CD4-positive, alpha-beta T cell (primary cell): ENCODE measurements at regions not wholly inside any gene's neighbourhood (a gene's known extent, or its start where the extent isn't known, plus 50 kb on each side); places are given as distances from the start of the nearest gene placed in this dataset.

Experiments
- ATAC-seq: fragments of 200-7000 bp; cut with Tn5 transposase; one replicate; pipeline ENCODE4 v1.10.0; 2022; ENCODE audit warnings: mild to moderate bottlenecking; ENCODE audit not compliant: poor library complexity
- CTCF ChIA-PET: fragments of 350-600 bp; sonication (Branson Sonifier 250); formaldehyde crosslinking; loops from one replicate; lab custom pipeline; 2021; ENCODE audit warnings: antibody characterized with exemption, inconsistent platforms; lab: Charles Lee
- POLR2A ChIA-PET: fragments of 350-600 bp; sonication (Branson Sonifier 250); formaldehyde crosslinking; loops from one replicate; lab custom pipeline; 2021; ENCODE audit warnings: antibody characterized with exemption, inconsistent platforms; lab: Charles Lee
- DNase-seq, 14 experiments: peaks; one replicate each; pipeline ENCODE4 v3.0.0-alpha.2; 2013 to 2020; ENCODE audit warnings: mixed read lengths in 2 of 14
- H3K27ac ChIP-seq, 2 donors: one replicate each; pipeline versions ENCODE4 v1.5.1 to v1.7.0; 2013; ENCODE audit warnings: low read length in 2 of 2, low read depth in 1 of 2, mild to moderate bottlenecking in 1 of 2
- H3K27me3 ChIP-seq, 2 experiments: 1 replicate in 1 of 2; 2 replicates in 1 of 2; pipeline versions ENCODE4 v1.6.1 to v1.7.0; 2013; ENCODE audit warnings: low read length in 2 of 2, control low read depth in 1 of 2, mild to moderate bottlenecking in 1 of 2, moderate library complexity in 1 of 2; ENCODE audit not compliant: insufficient read depth in 2 of 2, control insufficient read depth in 1 of 2
- H3K36me3 ChIP-seq: one replicate; pipeline ENCODE4 v1.6.1; 2013; ENCODE audit warnings: low read length, control low read depth; ENCODE audit not compliant: insufficient read depth
- H3K4me1 ChIP-seq: one replicate; pipeline ENCODE4 v1.6.1; 2013; ENCODE audit warnings: low read length, control low read depth; ENCODE audit not compliant: insufficient read depth
- H3K4me3 ChIP-seq: one replicate; pipeline ENCODE4 v1.5.1; 2013; ENCODE audit warnings: mild to moderate bottlenecking, low read length, moderate library complexity
- H3K9me3 ChIP-seq, 2 experiments: 1 replicate in 1 of 2; 2 replicates in 1 of 2; pipeline versions ENCODE4 v1.6.1 to v1.7.0; 2013; ENCODE audit warnings: low read length in 2 of 2, mild to moderate bottlenecking in 2 of 2, control low read depth in 1 of 2, moderate library complexity in 1 of 2; ENCODE audit not compliant: control insufficient read depth in 1 of 2, insufficient read depth in 1 of 2
- H3K27ac Mint-ChIP-seq: one replicate; pipeline ENCODE4 v1.8.0; 2020; ENCODE audit warnings: mixed read lengths
- H3K27me3 Mint-ChIP-seq: one replicate; pipeline ENCODE4 v1.8.0; 2021; ENCODE audit warnings: mixed read lengths
- H3K36me3 Mint-ChIP-seq: one replicate; pipeline ENCODE4 v1.8.0; 2021; ENCODE audit warnings: low read depth, mixed read lengths
- H3K4me1 Mint-ChIP-seq: one replicate; pipeline ENCODE4 v1.8.0; 2021; ENCODE audit warnings: low read depth, mixed read lengths
- H3K4me3 Mint-ChIP-seq: one replicate; pipeline ENCODE4 v1.8.0; 2020; ENCODE audit warnings: mild to moderate bottlenecking, mixed read lengths
- H3K9me3 Mint-ChIP-seq: one replicate; pipeline ENCODE4 v1.8.0; 2020; ENCODE audit warnings: mixed read lengths
- CTCF ChIP-seq: fragments of 200-600 bp; IDR thresholded peaks from one replicate; pipeline ENCODE4 v1.8.0; 2022; ENCODE audit warnings: antibody characterized with exemption, mild to moderate bottlenecking
- intact Hi-C, 2 experiments: fragments of 100-400 bp; cut with DNase I in 1 of 2; cut with micrococcal nuclease in 1 of 2; formaldehyde crosslinking; loops; one replicate each; pipeline versions ENCODE4 v1.15.1 to v1.9.0; 2023 to 2025; cut with DNase I, micrococcal nuclease

DNA sequence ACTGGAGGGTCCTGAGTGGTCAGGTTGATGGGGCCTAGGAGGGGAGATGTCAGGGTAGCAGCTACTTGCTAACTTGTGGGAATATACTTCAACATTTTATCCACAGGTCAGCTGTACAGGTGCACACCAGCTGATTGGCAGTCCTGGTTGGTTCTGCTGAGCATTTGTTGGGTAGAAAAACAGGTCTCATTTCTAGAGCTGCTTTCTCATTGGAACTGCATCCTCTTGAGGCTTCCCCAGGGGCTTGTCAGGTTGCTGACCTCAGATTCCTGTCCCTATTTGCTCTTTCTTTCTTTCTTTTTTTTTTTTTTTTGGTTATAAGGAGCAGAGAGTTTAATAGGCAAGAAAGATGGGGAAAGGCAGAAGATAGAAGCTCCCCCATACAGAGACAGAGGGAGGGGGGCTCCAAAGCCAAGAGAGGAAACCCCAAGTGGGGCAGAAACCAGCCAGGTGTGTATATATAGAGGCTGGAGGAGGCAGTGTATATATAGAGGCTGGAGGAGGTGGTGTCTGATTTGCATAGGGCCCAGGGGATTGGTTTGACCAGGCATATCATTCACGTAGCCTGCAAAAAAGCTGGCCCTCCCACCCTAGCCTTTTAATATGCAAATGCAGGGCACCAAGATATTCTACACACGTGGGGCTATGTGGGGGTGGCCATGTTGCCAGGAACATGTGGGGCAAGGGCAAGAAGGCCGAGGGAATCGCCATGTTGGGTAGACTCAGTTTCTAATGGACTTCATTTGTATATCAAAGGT lies 57.3 kb upstream of the STUM start:
- CTCF ChIA-PET, result no interaction called here
- H3K4me3 ChIP-seq, result no peak overlapping the region
- H3K36me3 ChIP-seq, result no peaks in the 10 kb centered on the region
- H3K9me3 Mint-ChIP-seq, result no peaks in the 10 kb centered on the region
- intact Hi-C loops, result no loop called here
- H3K9me3 ChIP-seq, result no peaks in the 10 kb centered on the region
- no peak for DNase-seq
- no peaks in the 10 kb centered on the region for H3K36me3 Mint-ChIP-seq
- no peak overlapping the region for H3K4me3 Mint-ChIP-seq
- H3K27ac Mint-ChIP-seq, result no peak overlapping the region
- no peak overlapping the region for H3K27ac ChIP-seq
- POLR2A ChIA-PET, result no interaction called here
- TF ChIP-seq CTCF, result no peak
- H3K27me3 Mint-ChIP-seq, result peaks cover 32% of the 10 kb centered on the region
- no peaks in the 10 kb centered on the region for H3K27me3 ChIP-seq
- no peaks in the 10 kb centered on the region for H3K4me1 ChIP-seq
- H3K4me1 Mint-ChIP-seq, result peaks cover 16% of the 10 kb centered on the region
- ATAC-seq, result no peak

GRCh38 chr1:226492426-226493137 lies 56.0 kb upstream of the STUM start:
- H3K27me3 ChIP-seq, result no peaks in the 10 kb centered on the region
- intact Hi-C loops, result no loop called here
- ATAC-seq, result no peak
- H3K9me3 ChIP-seq, result no peaks in the 10 kb centered on the region
- no peak for DNase-seq
- H3K36me3 Mint-ChIP-seq, result no peaks in the 10 kb centered on the region
- ChIA-PET POLR2A (no interaction called here), CTCF (no interaction called here)
- H3K27me3 Mint-ChIP-seq, result peaks cover 24% of the 10 kb centered on the region
- no peaks in the 10 kb centered on the region for H3K4me1 ChIP-seq
- no peaks in the 10 kb centered on the region for H3K36me3 ChIP-seq
- H3K27ac Mint-ChIP-seq, result no peak overlapping the region
- H3K4me1 Mint-ChIP-seq, result peaks cover 4% of the 10 kb centered on the region
- H3K9me3 Mint-ChIP-seq, result no peaks in the 10 kb centered on the region
- H3K4me3 Mint-ChIP-seq, result no peak overlapping the region
- no peak for TF ChIP-seq CTCF
- H3K27ac ChIP-seq, result no peak overlapping the region
- no peak overlapping the region for H3K4me3 ChIP-seq

- no peaks in the 10 kb centered on the region for H3K9me3 Mint-ChIP-seq
- ChIA-PET CTCF (no interaction called here), POLR2A (no interaction called here)
- no peak for TF ChIP-seq CTCF
- Histone ChIP-seq H3K4me3 (no peak overlapping the region), H3K9me3 (no peaks in the 10 kb centered on the region), H3K27ac (no peak overlapping the region), H3K27me3 (no peaks in the 10 kb centered on the region), H3K4me1 (no peaks in the 10 kb centered on the region), H3K36me3 (no peaks in the 10 kb centered on the region)
- H3K27ac Mint-ChIP-seq, result no peak overlapping the region
- DNase-seq (no peak), ATAC-seq (no peak)
- H3K4me3 Mint-ChIP-seq, result no peak overlapping the region
- intact Hi-C loops, result no loop called here
- peaks cover 13% of the 10 kb centered on the region for H3K27me3 Mint-ChIP-seq
- H3K36me3 Mint-ChIP-seq, result no peaks in the 10 kb centered on the region
- H3K4me1 Mint-ChIP-seq, result no peaks in the 10 kb centered on the region
Observed at GRCh38 chr1:226494092-226494609, 54.4 kb upstream of the STUM start.
